Cardiac fibroblast (primary cell): ENCODE measurements at regions not wholly inside any gene's neighbourhood (a gene's known extent, or its start where the extent isn't known, plus 50 kb on each side); places are given as distances from the start of the nearest gene placed in this dataset.

Experiments
- DNase-seq, 2 donors: peaks; one replicate each; pipeline versions ENCODE4 v3.0.0 to v3.0.0-alpha.2; 2010; ENCODE audit warnings: low read depth in 2 of 2
- H3K4me3 ChIP-seq, 2 donors: replicated peaks in 1 of 2; 1 replicate in 1 of 2; 2 replicates in 1 of 2; pipeline ENCODE4 v1.5.1; 2011; ENCODE audit warnings: low read depth in 2 of 2, low read length in 2 of 2, mild to moderate bottlenecking in 2 of 2, moderate library complexity in 1 of 2
- CTCF ChIP-seq: IDR thresholded peaks from one replicate; pipeline ENCODE4 v1.5.1; 2011; ENCODE audit warnings: low read depth, mild to moderate bottlenecking, low read length, inconsistent platforms

GRCh38 chr9:84103651-84104377, 123.2 kb downstream of the RMI1 start:
- no peak for DNase-seq
- TF ChIP-seq CTCF = no peak
- no peak overlapping the region for H3K4me3 ChIP-seq

- H3K4me3 ChIP-seq = no peak overlapping the region
These were observed 126.5 kb downstream of the RMI1 start for GRCh38 chr9:84107081-84107480.

GRCh38 chr9:84107995-84108394, 127.4 kb downstream of the RMI1 start:
- TF ChIP-seq CTCF = no peak
- H3K4me3 ChIP-seq = no peak overlapping the region
- DNase-seq = no peak

More at GRCh38 chr9:84107081-84107480, 126.5 kb downstream of the RMI1 start:
- no peak for DNase-seq
- TF ChIP-seq CTCF = no peak

GRCh38 chr9:84111726-84112125, 131.1 kb downstream of the RMI1 start:
- peak; percentile 9 to 22 for DNase-seq
- H3K4me3 ChIP-seq = no peak overlapping the region
- no peak for TF ChIP-seq CTCF

- H3K4me3 ChIP-seq = no peak overlapping the region
- peak; percentile 6 to 77 for DNase-seq
- TF ChIP-seq CTCF = no peak
These were observed 141.5 kb downstream of the RMI1 start for GRCh38 chr9:84121991-84122523.

- H3K4me3 ChIP-seq = no peak overlapping the region
- no peak for DNase-seq
- no peak for TF ChIP-seq CTCF
These were observed 142.0 kb downstream of the RMI1 start for GRCh38 chr9:84122572-84122971.
